Activated CD8-positive, alpha-beta T cell treated with anti-CD3 and anti-CD28 coated beads for 36 hours (primary cell): ENCODE measurements at regions not wholly inside any gene's neighbourhood (a gene's known extent, or its start where the extent isn't known, plus 50 kb on each side); places are given as distances from the start of the nearest gene placed in this dataset.

ENCODE experiments used
- ATAC-seq: fragments of 200-7000 bp; cut with Tn5 transposase; one replicate; pipeline ENCODE4 v1.10.0; 2021; ENCODE audit warnings: mild to moderate bottlenecking, moderate library complexity
- CTCF ChIA-PET: fragments of 350-600 bp; sonication (Branson Sonifier 250); formaldehyde crosslinking; loops from one replicate; lab custom pipeline; 2021; ENCODE audit warnings: antibody characterized with exemption; lab: Charles Lee
- POLR2A ChIA-PET: fragments of 350-600 bp; sonication (Branson Sonifier 250); formaldehyde crosslinking; loops from one replicate; lab custom pipeline; 2021; ENCODE audit warnings: antibody characterized with exemption; lab: Charles Lee
- DNase-seq: peaks from one replicate; pipeline ENCODE4 v3.0.0-alpha.2; 2020
- H3K27ac Mint-ChIP-seq: one replicate; pipeline ENCODE4 v1.8.0; 2021; ENCODE audit warnings: mild to moderate bottlenecking, mixed read lengths
- H3K27me3 Mint-ChIP-seq: one replicate; pipeline ENCODE4 v1.8.0; 2021; ENCODE audit warnings: mixed read lengths
- H3K36me3 Mint-ChIP-seq: one replicate; pipeline ENCODE4 v1.8.0; 2021; ENCODE audit warnings: low read depth, mixed read lengths
- H3K4me1 Mint-ChIP-seq: one replicate; pipeline ENCODE4 v1.8.0; 2021; ENCODE audit warnings: low read depth, mixed read lengths
- H3K4me3 Mint-ChIP-seq: one replicate; pipeline ENCODE4 v1.8.0; 2021; ENCODE audit warnings: mild to moderate bottlenecking, moderate library complexity, mixed read lengths
- H3K9me3 Mint-ChIP-seq: one replicate; pipeline ENCODE4 v1.8.0; 2021; ENCODE audit warnings: mixed read lengths
- intact Hi-C: fragments of 100-400 bp; cut with micrococcal nuclease; formaldehyde crosslinking; loops from one replicate; pipeline ENCODE4 v1.10.0; 2022
- TF ChIP-seq, protein P1 (sequence below): fragments of 200-600 bp; IDR thresholded peaks from one replicate; pipeline ENCODE4 v1.8.0; 2022; ENCODE audit warnings: antibody characterized with exemption, mild to moderate bottlenecking

DNA sequence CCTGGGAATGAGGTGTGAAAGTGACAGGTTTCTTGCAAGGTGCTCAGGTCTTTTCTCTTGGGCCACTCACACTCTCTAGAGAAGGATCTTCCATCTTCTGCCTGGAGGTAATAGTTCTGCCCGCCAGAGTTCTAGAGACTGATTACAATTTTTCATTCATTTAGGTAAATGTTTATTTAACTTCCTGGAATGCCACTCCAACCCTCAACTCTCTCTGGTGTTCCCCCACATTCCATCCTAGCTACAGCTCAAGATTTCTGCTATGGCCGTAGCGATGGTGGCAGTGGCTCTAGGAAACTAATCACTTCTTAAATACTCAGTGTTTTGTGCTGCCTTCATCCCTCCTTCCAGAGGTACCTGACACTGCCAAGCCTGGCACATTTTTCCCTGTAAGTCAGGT, 174.6 kb downstream of the WDR11 start:
- no peak for ATAC-seq
- POLR2A ChIA-PET: no interaction called here

DNA sequence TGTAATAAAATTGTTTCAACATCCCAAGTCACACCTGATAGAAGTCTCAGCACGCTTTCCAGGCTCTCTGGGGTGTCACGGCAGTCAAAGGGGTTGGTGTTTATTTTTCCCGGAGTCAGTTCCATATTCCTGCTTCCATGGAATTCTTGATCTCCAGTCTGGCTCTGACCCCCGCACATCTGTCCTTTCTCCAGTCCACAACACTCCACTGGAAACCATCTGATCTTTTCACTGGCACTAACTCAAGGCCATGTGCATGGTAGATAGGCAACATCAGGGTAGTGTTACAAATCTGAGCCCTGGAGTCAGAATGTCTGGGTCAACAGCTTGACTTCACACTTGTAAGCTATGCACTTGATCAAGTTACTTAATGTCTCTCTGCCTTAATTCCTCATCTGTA, 176.2 kb downstream of the WDR11 start:
- ChIA-PET POLR2A (no interaction called here), CTCF (no interaction called here)
- ATAC-seq: no peak
- Mint-ChIP-seq H3K9me3 (no peaks in the 10 kb centered on the region), H3K27me3 (peaks cover 7% of the 10 kb centered on the region), H3K4me3 (no peak overlapping the region), H3K27ac (no peak overlapping the region), H3K36me3 (no peaks in the 10 kb centered on the region), H3K4me1 (no peaks in the 10 kb centered on the region)
- intact Hi-C loops: no loop called here
- TF ChIP-seq, protein P1, sequence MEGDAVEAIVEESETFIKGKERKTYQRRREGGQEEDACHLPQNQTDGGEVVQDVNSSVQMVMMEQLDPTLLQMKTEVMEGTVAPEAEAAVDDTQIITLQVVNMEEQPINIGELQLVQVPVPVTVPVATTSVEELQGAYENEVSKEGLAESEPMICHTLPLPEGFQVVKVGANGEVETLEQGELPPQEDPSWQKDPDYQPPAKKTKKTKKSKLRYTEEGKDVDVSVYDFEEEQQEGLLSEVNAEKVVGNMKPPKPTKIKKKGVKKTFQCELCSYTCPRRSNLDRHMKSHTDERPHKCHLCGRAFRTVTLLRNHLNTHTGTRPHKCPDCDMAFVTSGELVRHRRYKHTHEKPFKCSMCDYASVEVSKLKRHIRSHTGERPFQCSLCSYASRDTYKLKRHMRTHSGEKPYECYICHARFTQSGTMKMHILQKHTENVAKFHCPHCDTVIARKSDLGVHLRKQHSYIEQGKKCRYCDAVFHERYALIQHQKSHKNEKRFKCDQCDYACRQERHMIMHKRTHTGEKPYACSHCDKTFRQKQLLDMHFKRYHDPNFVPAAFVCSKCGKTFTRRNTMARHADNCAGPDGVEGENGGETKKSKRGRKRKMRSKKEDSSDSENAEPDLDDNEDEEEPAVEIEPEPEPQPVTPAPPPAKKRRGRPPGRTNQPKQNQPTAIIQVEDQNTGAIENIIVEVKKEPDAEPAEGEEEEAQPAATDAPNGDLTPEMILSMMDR: no peak
- no peak for DNase-seq

More for the DNA sequence above, 174.6 kb downstream of the WDR11 start:
- peaks cover 7% of the 10 kb centered on the region for H3K27me3 Mint-ChIP-seq
- CTCF ChIA-PET: no interaction called here
- no peaks in the 10 kb centered on the region for H3K4me1 Mint-ChIP-seq
- no peak overlapping the region for H3K27ac Mint-ChIP-seq
- no peak overlapping the region for H3K4me3 Mint-ChIP-seq
- no peaks in the 10 kb centered on the region for H3K9me3 Mint-ChIP-seq
- no peaks in the 10 kb centered on the region for H3K36me3 Mint-ChIP-seq
- intact Hi-C loops: no loop called here
- DNase-seq: no peak
- TF ChIP-seq, protein P1: no peak

DNA sequence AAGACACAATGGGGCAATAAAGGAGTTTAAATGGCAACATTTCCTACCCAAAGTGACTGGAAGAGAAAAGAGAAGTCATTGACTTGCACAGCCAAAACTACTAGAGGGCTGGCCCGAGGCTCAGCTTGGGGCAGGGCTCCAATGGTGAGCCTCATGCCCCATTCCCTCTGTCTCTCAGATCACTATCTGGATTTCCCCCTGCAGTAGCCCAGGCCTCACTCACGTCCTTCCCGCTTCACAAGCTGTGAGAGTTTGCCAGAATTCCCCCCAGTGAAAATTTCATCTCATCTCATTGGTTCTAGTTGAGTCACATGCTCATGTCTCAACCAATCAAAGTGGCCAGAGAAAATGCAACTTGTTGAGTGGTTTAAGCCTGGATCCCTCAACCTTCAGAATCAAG, 181.3 kb downstream of the WDR11 start:
- intact Hi-C loops: no loop called here
- peaks cover 2% of the 10 kb centered on the region for H3K27me3 Mint-ChIP-seq

DNA sequence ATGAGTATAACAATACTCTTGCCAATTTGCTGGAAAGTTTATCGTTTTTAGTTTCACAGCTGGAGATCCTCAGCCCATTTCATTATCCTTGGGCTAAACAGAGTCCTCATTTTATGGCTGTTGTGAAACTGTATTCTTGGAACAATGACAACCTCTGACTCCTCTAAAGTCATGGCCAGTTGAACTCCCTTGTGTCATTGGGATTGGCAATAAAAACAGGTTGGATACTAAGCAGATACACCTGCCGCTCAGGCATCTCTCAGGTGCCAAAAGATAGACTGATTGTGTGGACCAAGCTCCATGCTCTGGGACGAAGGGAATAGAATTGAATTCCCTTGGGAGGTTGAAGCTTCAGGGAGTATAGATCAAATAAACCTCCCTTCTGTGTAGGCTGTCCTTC, 182.2 kb downstream of the WDR11 start:
- ChIA-PET POLR2A (no interaction called here), CTCF (no interaction called here)
- Mint-ChIP-seq H3K27ac (no peak overlapping the region), H3K9me3 (no peaks in the 10 kb centered on the region), H3K4me1 (no peaks in the 10 kb centered on the region), H3K4me3 (no peak overlapping the region), H3K27me3 (peaks cover 2% of the 10 kb centered on the region), H3K36me3 (no peaks in the 10 kb centered on the region)
- TF ChIP-seq, protein P1: no peak
- ATAC-seq (no peak), DNase-seq (no peak)
- intact Hi-C loops: no loop called here

More for the DNA sequence above, 181.3 kb downstream of the WDR11 start:
- no peaks in the 10 kb centered on the region for H3K4me1 Mint-ChIP-seq
- ChIA-PET CTCF (no interaction called here), POLR2A (no interaction called here)
- no peak overlapping the region for H3K27ac Mint-ChIP-seq
- H3K9me3 Mint-ChIP-seq: no peaks in the 10 kb centered on the region
- ATAC-seq (no peak), DNase-seq (no peak)
- H3K36me3 Mint-ChIP-seq: no peaks in the 10 kb centered on the region
- no peak overlapping the region for H3K4me3 Mint-ChIP-seq
- TF ChIP-seq, protein P1: no peak

DNA sequence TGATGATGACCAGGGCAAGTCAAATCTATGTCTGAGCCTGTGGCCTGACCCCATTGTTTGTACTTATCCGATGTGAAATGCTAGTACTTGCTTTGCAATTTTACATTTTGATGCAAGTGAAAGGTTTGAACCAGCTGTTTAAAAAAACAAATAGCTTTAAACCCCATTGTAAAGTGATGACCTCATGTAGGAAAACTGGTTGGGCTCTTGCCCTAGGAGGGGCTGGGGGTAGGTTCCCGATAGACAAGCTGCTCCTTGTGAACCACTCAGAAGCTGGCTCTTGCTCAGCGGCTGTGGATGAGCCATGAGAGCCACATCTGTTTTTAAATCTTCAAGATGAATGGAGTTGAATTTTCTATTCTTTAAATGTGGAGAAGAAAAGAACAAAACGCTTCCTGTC, 185.3 kb downstream of the WDR11 start:
- intact Hi-C loops: no loop called here
- Mint-ChIP-seq H3K9me3 (no peaks in the 10 kb centered on the region), H3K4me1 (no peaks in the 10 kb centered on the region), H3K36me3 (no peaks in the 10 kb centered on the region), H3K27me3 (peaks cover 6% of the 10 kb centered on the region), H3K4me3 (no peak overlapping the region), H3K27ac (no peak overlapping the region)
- ATAC-seq: no peak
- CTCF ChIA-PET: no interaction called here
- no peak for DNase-seq
- POLR2A ChIA-PET: no interaction called here
- TF ChIP-seq, protein P1: no peak
